ENCODE measurements at regions not wholly inside any gene's neighbourhood (a gene's known extent, or its start where the extent isn't known, plus 50 kb on each side); places are given as distances from the start of the nearest gene placed in this dataset.

DNA sequence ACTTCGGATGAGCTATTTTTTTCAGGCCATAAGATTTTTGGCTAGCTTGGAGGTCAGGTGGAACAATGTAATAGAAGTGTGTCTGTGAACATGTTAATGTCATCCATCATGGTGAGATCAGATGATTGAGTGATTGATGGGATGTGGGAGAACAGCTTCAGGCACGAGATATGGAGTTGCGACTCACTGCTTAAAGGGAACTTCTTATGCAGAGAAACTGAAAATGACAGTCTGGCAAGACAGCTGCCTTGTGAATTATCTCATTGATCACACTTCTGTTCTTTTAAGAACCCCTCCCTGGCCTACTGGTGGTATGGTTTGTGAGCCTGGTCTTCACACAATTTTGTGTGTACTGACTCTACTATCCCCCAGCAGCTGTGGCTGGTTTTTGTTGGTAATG, 96.0 kb downstream of the OLFM4 start:
- no peaks in the 10 kb centered on the region for H3K4me1 ChIP-seq (ENCODE audit: control insufficient read depth, extremely low read depth, insufficient read depth, low read length)
- no peak overlapping the region for H3K9ac ChIP-seq (ENCODE audit: control insufficient read depth, extremely low read depth, insufficient read depth, low read length)
- no peak overlapping the region for H3K4me3 ChIP-seq (ENCODE audit: control insufficient read depth in 2 of 3, extremely low read depth in 1 of 3, insufficient read depth in 2 of 3, low read depth in 1 of 3, low read length in 3 of 3)
- no peaks in the 10 kb centered on the region for H4K20me1 ChIP-seq (ENCODE audit: control insufficient read depth, extremely low read depth, insufficient read depth, low read length)
- H3K27ac ChIP-seq (ENCODE audit: control insufficient read depth, insufficient read depth, low read length) = no peak overlapping the region
- TF ChIP-seq, protein P1, sequence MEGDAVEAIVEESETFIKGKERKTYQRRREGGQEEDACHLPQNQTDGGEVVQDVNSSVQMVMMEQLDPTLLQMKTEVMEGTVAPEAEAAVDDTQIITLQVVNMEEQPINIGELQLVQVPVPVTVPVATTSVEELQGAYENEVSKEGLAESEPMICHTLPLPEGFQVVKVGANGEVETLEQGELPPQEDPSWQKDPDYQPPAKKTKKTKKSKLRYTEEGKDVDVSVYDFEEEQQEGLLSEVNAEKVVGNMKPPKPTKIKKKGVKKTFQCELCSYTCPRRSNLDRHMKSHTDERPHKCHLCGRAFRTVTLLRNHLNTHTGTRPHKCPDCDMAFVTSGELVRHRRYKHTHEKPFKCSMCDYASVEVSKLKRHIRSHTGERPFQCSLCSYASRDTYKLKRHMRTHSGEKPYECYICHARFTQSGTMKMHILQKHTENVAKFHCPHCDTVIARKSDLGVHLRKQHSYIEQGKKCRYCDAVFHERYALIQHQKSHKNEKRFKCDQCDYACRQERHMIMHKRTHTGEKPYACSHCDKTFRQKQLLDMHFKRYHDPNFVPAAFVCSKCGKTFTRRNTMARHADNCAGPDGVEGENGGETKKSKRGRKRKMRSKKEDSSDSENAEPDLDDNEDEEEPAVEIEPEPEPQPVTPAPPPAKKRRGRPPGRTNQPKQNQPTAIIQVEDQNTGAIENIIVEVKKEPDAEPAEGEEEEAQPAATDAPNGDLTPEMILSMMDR (optimal IDR thresholded peaks at IDR 0.05 in 1 of 3, IDR thresholded peaks at IDR 0.05 in 1 of 3, conservative IDR thresholded peaks at IDR 0.05 in 1 of 3; ENCODE audit: extremely low read depth in 1 of 3, insufficient read depth in 2 of 3, low read length in 3 of 3) = no peak
- TF ChIP-seq EZH2 (IDR thresholded peaks at IDR 0.05; ENCODE audit: low read length) = no peak
- dilution Hi-C loops (cut with MboI; ENCODE audit: extremely low pct_ligation_motif_present, low sequenced_read_pairs) = no loop called here
- no peak for DNase-seq (ENCODE audit: low read depth, low spot score)
- H3K9me1 ChIP-seq (ENCODE audit: control insufficient read depth, extremely low read depth, insufficient read depth, low read length) = no peaks in the 10 kb centered on the region
- no peaks in the 10 kb centered on the region for H3K27me3 ChIP-seq (ENCODE audit: control insufficient read depth, extremely low read depth, insufficient read depth, low read length)
- no peak for FAIRE-seq
- no peaks in the 10 kb centered on the region for H3K79me2 ChIP-seq (ENCODE audit: control insufficient read depth, insufficient read depth, low read length)
- H3K36me3 ChIP-seq (ENCODE audit: control insufficient read depth in 2 of 2, extremely low read depth in 1 of 2, insufficient read depth in 2 of 2, low read length in 2 of 2) = no peaks in the 10 kb centered on the region
- H3K4me2 ChIP-seq (ENCODE audit: control insufficient read depth, extremely low read depth, insufficient read depth, low read depth, low read length) = no peak overlapping the region
- H3K9me3 ChIP-seq (ENCODE audit: control insufficient read depth, low read depth, low read length) = no peaks in the 10 kb centered on the region
- no peak overlapping the region for H2AFZ ChIP-seq (ENCODE audit: control insufficient read depth, low read length)

DNA sequence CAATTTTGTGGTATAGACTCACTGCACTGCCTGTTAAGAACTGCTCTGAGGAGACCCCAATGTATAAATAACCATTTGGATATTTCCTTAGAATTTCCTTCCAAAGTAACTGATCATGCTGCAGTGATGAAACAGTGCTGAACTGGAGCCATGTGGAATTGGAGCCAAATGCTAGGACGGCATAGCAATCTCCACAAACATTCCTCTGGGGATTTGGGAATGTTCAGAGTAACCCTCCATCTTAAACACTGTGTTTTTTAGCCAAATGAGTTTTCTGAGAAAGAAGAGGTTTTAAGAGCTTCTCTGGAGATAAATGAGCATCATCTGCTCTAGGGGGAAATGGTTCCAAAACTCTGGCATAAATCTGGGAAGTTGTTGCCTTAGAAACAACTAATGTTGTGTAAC, 98.2 kb downstream of the OLFM4 start:
- no peak for FAIRE-seq
- TF ChIP-seq, protein P1 (optimal IDR thresholded peaks at IDR 0.05 in 1 of 3, IDR thresholded peaks at IDR 0.05 in 1 of 3, conservative IDR thresholded peaks at IDR 0.05 in 1 of 3; ENCODE audit: extremely low read depth in 1 of 3, insufficient read depth in 2 of 3, low read length in 3 of 3) = no peak
- TF ChIP-seq EZH2 (IDR thresholded peaks at IDR 0.05; ENCODE audit: low read length) = no peak
- Histone ChIP-seq H4K20me1 (ENCODE audit: control insufficient read depth, extremely low read depth, insufficient read depth, low read length) (no peaks in the 10 kb centered on the region), H3K4me1 (ENCODE audit: control insufficient read depth, extremely low read depth, insufficient read depth, low read length) (no peaks in the 10 kb centered on the region), H3K9me3 (ENCODE audit: control insufficient read depth, low read depth, low read length) (no peaks in the 10 kb centered on the region), H3K9me1 (ENCODE audit: control insufficient read depth, extremely low read depth, insufficient read depth, low read length) (no peaks in the 10 kb centered on the region), H3K4me3 (ENCODE audit: control insufficient read depth in 2 of 3, extremely low read depth in 1 of 3, insufficient read depth in 2 of 3, low read depth in 1 of 3, low read length in 3 of 3) (no peak overlapping the region), H3K36me3 (ENCODE audit: control insufficient read depth in 2 of 2, extremely low read depth in 1 of 2, insufficient read depth in 2 of 2, low read length in 2 of 2) (no peaks in the 10 kb centered on the region), H3K27ac (ENCODE audit: control insufficient read depth, insufficient read depth, low read length) (no peak overlapping the region), H3K79me2 (ENCODE audit: control insufficient read depth, insufficient read depth, low read length) (no peaks in the 10 kb centered on the region), H3K27me3 (ENCODE audit: control insufficient read depth, extremely low read depth, insufficient read depth, low read length) (no peaks in the 10 kb centered on the region), H3K4me2 (ENCODE audit: control insufficient read depth, extremely low read depth, insufficient read depth, low read depth, low read length) (no peak overlapping the region), H3K9ac (ENCODE audit: control insufficient read depth, extremely low read depth, insufficient read depth, low read length) (no peak overlapping the region), H2AFZ (ENCODE audit: control insufficient read depth, low read length) (no peak overlapping the region)
- dilution Hi-C loops (cut with MboI; ENCODE audit: extremely low pct_ligation_motif_present, low sequenced_read_pairs) = no loop called here
- no peak for DNase-seq (ENCODE audit: low read depth, low spot score)
